Activated CD4-positive, alpha-beta T cell treated with anti-CD3 and anti-CD28 coated beads, Interleukin-2, Interleukin-6, amounts not matched to agents 100 ng/mL and 50 ng/mL, durations not matched to agents 16 hours and 8 hours (primary cell): ENCODE measurements at regions not wholly inside any gene's neighbourhood (a gene's known extent, or its start where the extent isn't known, plus 50 kb on each side); places are given as distances from the start of the nearest gene placed in this dataset.
"Not testable (repeated sequence)": the region's sequence is repeated elsewhere in the genome, so short reads cannot be mapped to it uniquely, and the experiment has no call there.

Experiments used
- DNase-seq: peaks from one replicate; pipeline ENCODE4 v3.0.0-alpha.2; 2020

DNA sequence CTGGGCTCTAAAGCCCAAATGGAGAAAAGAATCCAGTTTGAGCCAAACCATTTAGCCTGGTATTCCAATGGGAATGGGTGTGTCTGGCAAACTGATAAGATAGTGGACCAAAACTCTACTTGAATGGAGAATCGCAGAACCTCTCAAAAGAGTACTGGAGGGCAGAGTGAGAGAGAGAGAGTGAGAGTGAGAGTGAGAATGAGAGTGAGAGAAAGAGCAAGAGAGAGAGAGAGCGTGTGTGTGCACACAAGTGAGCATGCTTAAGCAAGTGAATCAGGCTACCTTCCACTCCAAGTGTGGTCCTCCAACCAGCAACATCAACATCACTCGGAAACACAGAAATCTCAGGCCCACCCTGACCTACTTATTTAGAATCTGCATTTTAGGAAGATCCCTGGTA lies 58.8 kb downstream of the UQCRFS1 start:
- no peak for DNase-seq

GRCh38 chr19:29145756-29146155 lies 67.2 kb downstream of the UQCRFS1 start:
- no peak for DNase-seq

- no peak for DNase-seq
Observed at GRCh38 chr19:29143183-29143582, 69.8 kb downstream of the UQCRFS1 start.

- DNase-seq, result no peak
Observed at GRCh38 chr19:29139227-29139626, 73.7 kb downstream of the UQCRFS1 start.

DNA sequence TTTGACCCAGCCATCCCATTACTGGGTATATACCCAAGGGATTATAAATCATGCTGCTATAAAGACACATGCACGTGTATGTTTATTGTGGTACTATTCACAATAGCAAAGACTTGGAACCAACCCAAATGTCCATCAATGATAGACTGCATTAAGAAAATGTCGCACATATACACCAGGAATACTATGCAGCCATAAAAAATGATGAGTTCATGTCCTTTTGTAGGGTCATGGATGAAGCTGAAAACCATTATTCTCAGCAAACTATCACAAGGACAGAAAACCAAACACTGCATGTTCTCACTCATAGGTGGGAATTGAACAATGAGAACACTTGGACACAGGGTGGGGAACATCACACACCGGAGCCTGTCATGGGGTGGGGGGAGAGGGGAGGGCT lies 74.7 kb downstream of the UQCRFS1 start:
- not testable (repeated sequence) for DNase-seq

DNA sequence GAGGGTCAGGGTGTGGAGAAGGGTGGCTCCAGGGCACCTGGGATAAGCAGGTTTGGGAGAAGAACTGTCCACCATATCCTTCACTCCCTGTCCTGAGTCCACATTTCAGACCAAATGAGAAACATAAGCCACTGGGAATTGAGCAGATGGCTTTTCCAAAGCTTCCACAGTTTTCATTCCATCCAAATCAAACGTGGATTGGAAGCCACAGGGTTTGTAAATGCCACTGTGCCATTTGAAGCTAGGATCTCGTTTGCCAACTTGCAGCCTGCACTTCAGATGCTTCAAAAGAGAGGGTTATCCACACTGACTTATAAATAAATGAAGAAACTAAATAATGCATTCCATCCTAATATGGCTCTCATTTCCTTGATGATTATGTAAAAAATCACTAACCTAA lies 81.5 kb downstream of the UQCRFS1 start:
- no peak for DNase-seq

GRCh38 chr19:29129148-29129547 lies 83.8 kb downstream of the UQCRFS1 start:
- DNase-seq, result no peak

DNA sequence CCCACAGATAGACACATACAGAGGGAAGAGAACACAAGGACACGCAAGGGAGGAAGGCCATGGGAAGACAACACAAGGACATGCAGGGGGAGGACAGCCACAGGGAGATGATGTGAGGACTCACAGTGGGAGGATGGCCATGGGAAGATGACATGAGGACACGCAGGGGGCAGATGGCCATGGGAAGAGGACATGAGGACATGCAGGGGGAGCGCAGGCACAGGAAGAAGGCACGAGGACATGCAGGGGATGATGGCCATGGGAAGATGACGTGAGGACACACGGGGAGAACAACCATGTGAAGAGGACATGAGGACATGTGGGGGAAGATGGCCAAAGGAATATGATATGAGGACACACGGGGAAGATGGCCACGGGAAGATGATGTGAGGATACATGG lies 84.7 kb downstream of the UQCRFS1 start:
- no peak for DNase-seq

DNA sequence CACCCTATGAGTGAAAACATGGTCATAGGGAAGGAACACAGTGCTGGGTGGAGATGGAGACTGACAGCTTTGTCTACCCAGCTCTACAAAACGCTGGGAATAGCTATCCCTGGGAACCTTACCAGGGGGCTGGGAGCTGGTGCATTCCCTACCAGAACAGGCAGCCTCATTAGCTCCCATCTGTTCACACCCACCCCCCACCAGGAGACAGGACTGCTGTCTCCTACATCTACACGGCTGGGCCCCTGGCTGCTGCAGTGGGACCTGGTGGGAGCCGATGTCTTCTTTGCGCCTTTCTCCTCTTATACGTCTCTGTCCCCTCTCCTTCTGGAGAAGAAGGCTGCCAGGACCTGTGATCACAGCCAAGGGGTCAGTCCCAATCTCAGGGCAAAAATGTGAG lies 90.8 kb downstream of the UQCRFS1 start:
- DNase-seq, result no peak

DNA sequence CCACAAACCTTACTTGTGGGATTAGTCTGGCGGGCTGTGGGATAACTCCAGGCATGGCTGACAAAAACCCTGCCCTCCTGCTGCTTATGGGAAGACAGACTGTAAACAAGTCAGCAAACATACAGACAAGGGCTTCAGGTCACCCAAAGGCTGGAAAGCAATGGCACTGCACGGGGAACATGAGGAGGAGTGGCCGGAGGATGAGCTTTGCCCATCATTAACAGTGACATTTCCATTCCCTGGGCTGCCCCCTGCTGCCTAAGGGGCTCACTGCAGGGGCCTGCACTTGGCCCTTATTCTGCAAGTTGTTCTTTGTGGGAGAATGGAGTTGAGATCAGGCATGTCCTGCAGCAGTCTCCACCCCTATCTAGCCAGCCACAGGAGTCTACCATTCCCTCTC lies 91.3 kb downstream of the UQCRFS1 start:
- peak; percentile 4 for DNase-seq

DNA sequence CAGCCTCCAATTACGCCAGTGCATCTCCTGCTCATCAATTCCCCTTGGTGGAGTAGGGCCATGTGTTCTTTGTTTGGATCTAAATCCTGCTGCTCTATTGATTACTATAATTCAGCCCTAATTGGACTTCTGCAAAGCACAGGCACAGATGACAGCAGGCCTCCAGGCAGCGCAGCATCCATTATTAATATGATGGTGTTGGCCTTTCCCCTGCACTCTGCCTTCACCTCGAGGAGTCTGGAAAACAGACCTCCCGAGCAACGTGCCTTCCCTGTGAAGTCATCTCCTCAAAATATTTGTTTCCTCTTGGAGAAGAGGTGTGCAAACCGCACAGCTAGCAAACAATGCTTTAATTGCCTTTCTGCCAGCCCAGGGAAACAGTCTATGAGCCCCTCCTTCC lies 92.5 kb downstream of the UQCRFS1 start:
- no peak for DNase-seq

- no peak for DNase-seq
Observed at GRCh38 chr19:29119590-29119989, 93.4 kb downstream of the UQCRFS1 start.

- DNase-seq, result no peak
Observed at GRCh38 chr19:29118389-29118788, 94.6 kb downstream of the UQCRFS1 start.

GRCh38 chr19:29117926-29118325 lies 95.0 kb downstream of the UQCRFS1 start:
- no peak for DNase-seq

DNA sequence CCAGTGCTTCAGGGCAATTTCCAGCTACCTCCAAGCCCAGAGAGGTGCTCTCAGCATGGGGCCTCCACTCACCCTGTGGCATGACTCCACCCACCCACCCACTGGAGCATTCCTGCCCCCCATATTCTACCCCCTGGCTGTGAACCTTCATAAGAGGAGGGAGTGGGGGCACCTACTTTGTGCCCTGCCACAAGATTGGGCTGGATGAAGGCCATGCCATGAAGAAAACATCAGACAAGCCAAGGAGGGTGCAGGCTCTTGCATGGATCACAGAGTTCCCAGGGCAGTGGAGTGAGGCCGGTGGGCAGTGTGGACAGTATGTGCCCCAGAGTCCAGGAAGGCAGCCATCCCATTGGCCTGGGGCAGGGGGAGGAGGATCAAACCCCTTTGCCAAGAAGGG lies 97.8 kb downstream of the UQCRFS1 start:
- DNase-seq, result no peak

GRCh38 chr19:29113838-29114237 lies 99.1 kb downstream of the UQCRFS1 start:
- DNase-seq, result no peak

DNA sequence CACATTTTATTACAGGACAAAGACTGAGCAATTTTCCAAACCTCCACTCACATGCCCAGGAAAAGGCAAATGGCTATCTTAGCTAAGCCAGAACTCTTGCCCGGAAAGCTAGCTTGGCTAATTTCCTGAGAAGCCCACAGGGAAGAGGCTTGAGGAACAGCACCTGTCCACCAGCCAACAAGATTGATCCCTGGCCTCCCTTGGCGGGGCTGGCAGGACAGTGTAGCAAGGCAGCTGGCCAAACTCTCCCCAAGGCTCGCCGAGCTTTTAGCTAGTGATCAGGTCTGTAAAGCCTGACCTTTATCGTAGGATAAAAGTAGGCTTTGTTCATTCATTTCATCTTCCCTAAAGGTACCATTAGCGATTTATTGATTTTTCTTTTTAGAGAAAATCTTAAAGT lies 101.4 kb downstream of the UQCRFS1 start:
- no peak for DNase-seq

DNA sequence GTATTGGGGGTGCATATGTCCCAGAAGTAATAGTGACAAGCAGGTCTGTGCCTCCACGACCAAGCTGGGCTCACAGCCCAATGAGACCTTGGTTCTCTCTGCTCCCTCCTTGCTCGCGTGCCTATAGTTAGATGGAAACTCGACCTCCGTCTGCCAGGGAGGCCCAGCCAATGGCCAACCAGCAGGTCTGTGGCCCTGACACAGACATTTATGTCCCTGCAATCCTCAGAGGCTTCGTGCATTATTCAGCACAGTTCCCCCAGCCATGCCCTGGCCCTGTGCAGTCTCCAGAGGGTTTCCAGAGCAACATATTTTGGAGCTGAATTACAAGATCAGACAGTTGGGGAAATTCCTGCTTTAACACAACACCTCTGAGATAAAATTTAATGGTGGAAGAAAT lies 105.1 kb downstream of the UQCRFS1 start:
- DNase-seq, result no peak

DNA sequence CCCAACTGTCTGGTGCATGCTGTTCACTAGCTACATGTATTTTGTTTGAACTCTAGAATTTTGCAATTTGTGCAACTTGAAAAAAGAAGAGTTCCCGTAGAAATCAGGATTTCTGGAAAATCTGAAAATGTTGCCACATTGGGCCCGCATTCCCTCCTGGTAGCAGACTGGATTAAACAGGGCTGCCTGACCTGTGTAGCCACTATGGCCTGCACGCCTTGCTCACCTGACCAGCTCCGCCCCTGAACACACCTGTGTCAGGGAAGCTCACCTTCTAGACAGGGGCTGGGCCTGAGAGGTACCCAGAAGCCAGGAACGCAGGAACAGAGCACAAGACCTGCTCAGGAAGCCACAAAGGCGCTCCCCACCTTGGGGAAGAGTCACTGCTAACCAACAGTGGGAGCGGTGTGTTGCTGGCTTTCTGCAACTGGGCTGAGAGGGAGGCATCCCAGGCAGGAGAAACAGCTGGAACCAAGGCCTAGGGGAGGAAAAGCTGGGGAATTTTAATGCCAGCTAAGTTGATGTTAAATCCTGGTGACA lies 106.5 kb downstream of the UQCRFS1 start:
- no peak for DNase-seq

DNA sequence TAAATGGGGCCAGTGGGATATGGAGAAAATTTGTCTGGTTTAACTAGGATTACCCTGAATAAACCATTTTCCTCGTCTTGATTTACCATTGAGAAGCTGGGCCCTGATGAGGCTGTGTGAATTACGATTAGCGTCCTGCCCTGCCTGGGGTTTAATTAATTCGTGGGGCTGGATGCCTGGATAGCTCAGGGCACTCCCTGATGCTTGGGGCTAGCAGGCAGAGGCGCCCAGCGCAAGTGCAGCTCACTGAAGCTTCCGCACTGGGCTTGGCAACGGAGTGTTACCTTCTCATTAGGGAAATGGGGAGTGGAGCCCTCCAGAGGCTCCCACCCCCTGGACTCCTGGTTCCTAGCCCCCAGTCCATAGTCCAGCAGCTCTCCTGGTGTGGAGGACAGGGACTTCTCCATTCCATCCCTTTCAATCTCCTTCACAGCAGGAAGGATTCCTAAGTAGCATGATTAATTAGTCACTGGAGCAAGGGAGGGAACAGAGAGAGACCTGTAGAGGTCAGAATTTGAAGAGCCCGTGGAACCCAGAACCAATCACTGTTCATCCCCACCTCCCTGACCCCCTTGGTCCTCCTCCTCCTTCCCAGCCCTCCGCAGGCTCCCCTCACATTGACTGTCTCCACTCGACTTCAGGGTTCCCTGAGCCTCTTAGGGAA lies 107.2 kb downstream of the UQCRFS1 start:
- no peak for DNase-seq

- no peak for DNase-seq
Observed at GRCh38 chr19:29104605-29105241, 108.2 kb downstream of the UQCRFS1 start.

- no peak for DNase-seq
Observed at GRCh38 chr19:29098863-29099481, 114.0 kb downstream of the UQCRFS1 start.

- no peak for DNase-seq
Observed at GRCh38 chr19:29098091-29098490, 114.9 kb downstream of the UQCRFS1 start.

DNA sequence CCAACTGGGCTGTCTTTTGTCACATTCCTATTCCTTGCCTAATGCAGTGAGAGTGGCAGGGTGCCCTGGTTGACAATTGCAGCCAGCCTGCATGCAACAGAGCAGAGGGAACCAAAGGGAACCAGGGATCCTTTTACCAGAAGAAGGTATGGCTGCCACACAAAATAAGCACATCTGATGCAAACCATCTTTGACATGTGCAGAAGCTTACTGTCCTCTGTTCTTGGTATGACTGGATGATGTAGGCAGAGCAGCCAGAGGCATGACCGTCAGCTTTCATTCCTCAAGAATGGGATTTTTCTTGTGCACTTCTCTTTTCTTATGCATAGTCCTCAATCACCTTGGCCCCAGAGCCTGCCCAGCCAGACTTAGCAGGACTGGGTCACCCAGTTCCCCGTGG lies 116.1 kb downstream of the UQCRFS1 start:
- no peak for DNase-seq
